GM12873 (cell line): ENCODE measurements at regions not wholly inside any gene's neighbourhood (a gene's known extent, or its start where the extent isn't known, plus 50 kb on each side); places are given as distances from the start of the nearest gene placed in this dataset.

Experiments used
- CTCF ChIP-seq: IDR thresholded peaks from 2 replicates; pipeline ENCODE4 v1.5.1; 2012; ENCODE audit warnings: low read depth, mild to moderate bottlenecking, moderate library complexity, low read length, control low read depth; ENCODE audit not compliant: insufficient read depth; ENCODE audit errors: missing control alignments

DNA sequence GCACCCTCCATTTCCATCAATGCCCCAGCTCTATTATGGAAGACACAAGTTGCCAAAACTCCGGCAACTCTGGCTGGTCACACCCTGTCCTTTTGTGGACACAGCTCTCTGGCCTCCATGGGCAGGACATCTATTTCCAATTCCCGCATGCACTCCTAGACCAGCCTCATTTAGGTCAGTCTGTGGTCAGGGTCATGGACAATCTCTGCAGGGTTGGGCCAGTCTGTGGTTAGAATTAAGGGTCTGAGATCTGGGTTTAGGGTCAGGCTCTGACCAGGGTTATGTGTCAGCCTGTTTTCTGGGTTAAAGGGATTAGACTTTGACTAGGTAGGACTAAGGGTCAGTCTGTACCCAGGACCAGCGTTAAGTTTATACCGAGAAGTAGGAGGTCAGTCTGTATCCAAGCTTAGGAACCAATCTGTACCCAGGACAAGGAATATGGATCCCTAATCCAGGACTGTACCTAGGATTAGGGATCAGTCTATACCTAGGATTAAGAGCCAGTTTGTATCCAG, 82.4 kb downstream of the VEGFA start:
- TF ChIP-seq CTCF, result no peak

GRCh38 chr6:43851204-43851865, 81.3 kb downstream of the VEGFA start:
- TF ChIP-seq CTCF, result no peak

GRCh38 chr6:43850314-43851203, 80.5 kb downstream of the VEGFA start:
- no peak for TF ChIP-seq CTCF

GRCh38 chr6:43849844-43850243, 79.8 kb downstream of the VEGFA start:
- no peak for TF ChIP-seq CTCF

DNA sequence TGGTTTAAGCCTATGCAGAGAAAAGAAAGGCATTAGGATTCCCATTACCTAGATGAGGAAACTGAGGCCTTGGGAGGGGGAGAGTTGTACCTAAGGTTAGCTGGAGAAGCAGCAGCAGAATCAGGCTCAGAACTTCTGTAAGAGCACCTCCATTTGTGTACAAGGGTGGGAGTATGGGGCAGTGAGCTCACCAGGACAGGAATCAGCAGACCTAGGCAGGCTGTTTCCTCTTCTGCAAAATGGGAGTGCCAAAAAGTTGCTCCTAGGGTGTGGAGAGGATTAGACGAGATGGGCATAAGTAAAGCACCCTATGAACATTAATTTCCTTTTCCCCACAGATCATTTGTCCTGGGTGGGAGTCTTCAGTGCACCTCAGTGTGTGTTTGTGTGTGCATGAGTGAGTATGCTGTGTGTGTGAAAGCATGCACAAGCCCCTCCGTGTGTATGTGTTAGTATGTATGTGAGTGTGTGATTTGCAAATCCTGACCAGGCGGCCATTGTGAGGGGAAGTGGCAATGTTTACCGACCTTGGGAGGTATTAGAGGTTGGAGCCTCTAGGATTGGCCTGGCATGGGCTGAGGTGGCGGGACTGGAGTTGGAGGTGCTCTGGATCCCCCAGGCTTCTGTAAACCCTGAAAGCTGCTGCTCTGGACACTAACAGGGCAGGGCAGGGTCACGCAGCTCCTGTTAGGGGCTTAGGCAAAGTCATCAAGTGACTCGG, 78.8 kb downstream of the VEGFA start:
- TF ChIP-seq CTCF, result no peak

GRCh38 chr6:43847741-43848630, 78.0 kb downstream of the VEGFA start:
- TF ChIP-seq CTCF, result no peak
